Left hindlimb (tissue), 1 donor: ENCODE measurements at regions not wholly inside any gene's neighbourhood (a gene's known extent, or its start where the extent isn't known, plus 50 kb on each side); places are given as distances from the start of the nearest gene placed in this dataset.

ENCODE experiments used
- DNase-seq: peaks from one replicate; pipeline ENCODE4 v3.0.0-alpha.2; 2018

- no peak for DNase-seq
These were observed 186.9 kb downstream of the MN1 start for GRCh38 chr22:27614650-27615007.

DNA sequence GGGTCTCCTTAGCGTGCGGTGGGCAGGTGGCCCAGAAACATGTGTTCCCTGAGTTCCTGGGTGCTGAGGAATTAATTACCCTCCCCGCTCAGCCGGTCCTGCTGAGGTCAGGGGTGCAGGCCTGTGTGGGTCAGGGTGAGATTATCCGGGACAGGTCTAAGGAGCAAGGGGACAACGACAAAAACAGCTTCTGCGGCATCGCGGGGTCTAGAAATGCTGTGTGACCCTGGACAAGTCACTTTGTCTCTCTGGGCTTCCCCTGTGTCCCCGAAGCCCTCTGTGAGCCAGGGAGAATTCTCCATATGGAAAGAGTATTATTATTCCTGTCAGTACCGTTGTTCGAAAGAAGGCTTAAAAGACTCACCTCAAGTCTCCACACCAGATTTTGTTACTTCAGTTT lies 186.1 kb downstream of the MN1 start:
- no peak for DNase-seq

DNA sequence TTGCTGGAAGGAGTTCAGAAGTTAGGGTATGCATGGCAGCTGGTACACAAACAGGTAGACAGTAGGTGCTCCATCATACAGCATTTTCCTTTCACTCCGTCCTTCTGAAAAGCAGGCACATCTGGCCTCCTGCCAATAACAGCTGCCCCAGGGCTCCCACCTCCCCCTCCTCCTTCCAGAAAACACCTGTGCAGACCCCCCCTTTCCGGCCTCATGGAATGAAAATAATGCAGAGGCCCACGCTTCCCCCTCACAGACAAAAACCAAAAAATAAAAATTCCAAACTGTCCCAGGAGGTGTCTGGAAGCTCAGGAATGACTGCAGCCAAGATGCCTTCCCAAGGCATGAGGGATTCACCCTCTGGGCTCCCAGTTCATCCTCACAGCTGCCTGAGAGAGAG lies 185.5 kb downstream of the MN1 start:
- no peak for DNase-seq

DNA sequence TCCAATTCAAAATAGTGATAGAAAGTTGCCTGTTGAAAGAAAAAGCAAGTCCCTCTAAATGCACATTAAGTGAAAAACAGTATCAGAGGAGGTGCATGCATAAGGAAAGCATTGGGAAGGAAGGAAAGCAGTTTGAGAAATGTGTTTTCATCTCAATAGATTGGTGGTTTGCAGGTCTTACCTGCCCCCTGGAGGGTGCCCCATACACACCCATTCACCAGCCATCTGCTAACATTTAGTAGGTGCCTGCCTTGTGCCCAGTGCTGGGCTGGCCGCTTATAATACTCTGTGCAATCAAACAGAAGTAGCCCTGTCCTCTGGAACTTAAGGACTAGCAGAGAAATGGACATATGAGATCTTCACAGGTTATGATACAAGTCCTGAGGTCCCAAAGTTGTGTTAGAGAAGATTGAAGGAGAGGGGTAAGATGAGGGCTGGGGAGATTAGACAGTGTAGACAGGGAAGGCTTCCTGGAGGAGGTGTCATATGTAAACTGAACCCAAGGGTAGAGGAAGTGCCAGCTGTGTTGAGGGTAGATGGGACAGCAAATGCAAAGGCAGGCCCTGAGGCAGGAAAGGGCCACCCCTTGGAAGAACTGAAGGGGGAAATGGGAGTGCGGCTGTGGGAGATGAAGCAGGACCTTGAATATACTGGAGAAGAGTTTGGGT lies 184.2 kb downstream of the MN1 start:
- no peak for DNase-seq

DNA sequence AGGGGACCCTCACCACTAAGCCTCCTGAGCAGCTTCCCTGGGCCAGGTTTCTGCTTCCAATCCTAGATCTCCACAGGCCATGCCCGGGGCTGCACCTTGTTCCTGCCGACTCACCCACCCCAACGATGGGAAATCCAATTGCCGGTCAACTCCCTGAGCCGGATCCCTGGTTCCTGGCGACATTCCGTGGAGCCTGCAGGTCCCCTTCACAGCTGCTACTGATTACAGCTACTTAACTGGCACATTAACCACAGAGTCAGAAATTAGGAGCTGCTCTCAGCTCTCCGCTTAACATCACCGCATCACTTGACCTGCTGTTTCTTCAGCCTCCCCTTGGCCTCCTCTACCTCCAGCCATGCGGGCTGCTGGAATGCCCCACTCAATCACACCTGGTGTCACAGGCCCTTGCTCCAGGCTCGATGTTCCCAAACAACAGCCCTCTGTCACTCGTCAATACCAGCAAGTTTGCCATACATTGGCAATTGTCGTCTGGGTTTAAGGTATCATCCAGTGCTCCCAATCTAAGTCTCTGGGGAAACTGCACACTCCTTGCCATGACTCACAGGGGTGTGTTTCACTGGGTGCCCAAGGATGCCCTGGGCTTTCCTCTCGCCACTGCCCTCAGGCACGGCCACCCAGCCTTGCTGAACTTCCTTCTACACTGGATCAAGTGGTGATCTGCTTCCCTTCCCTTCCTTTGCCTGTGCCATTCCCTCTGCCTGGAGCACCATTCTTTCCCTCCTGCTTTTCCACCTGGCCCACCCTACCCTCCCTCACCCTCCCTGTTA lies 181.0 kb downstream of the MN1 start:
- DNase-seq, result no peak

DNA sequence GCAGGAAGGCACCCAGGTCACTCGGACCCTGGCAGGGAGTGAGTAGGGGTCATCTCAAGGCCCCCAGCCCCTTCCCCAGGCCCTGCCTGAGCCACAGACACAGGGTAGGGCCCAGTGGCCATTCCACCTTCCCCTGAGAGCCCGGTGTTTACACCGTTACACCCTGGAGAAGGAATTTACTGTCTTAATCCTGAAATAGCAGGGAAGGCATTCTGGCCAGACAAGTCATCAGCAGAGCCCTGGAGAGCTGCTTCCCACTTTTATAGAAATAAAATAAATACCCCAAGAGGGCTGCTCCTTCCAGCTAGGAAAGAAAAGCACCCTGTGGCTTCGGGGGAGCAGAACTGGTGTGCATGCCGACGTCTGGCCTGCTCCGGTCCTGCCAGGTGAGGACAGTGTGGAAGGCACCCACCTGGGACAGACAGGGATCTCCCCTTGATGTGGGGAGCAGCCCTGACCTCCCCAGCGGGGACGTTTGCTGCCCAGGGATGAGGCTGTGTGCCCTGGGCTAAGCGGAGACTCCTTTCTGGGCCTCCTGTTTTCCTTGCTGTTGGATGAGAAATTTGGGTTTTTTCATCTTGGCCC lies 180.0 kb downstream of the MN1 start:
- DNase-seq, result no peak

DNA sequence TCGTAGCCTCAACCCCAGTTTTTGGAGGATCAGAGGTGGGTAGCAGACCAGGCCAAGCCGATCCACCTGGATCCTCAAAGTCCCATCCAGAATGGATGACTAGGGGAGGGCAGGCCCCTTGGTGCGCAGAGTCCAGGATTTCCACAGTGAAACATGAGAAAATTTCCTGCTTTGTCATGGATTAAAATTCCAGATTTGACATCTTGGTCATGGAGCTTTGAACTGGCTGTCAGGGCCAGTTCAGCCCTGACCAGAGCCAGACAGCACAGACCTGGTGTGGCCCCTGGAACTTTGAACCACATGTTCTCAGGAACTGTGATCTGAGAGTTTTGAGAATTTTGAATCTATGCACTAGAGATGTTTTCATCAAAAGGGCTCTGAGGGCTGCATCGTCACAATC lies 177.5 kb downstream of the MN1 start:
- no peak for DNase-seq

DNA sequence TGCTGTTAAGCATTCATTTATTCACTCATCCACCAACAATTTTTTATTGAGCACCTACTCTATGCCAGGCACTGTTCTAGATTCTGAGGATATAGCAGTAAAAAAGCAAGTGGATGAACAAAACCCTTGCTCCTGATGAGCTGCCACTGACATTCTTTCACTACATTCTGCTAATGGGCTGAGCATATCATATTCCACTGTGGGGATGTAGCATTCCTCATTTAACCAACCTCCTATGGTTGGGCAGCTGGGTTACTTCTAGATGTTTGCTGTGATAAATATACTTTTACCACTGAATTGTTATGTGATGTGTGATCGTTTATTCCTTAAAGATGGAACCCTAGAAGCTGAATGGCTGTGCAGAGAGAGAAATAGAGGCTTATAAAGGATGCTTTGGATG lies 176.9 kb downstream of the MN1 start:
- DNase-seq, result no peak

DNA sequence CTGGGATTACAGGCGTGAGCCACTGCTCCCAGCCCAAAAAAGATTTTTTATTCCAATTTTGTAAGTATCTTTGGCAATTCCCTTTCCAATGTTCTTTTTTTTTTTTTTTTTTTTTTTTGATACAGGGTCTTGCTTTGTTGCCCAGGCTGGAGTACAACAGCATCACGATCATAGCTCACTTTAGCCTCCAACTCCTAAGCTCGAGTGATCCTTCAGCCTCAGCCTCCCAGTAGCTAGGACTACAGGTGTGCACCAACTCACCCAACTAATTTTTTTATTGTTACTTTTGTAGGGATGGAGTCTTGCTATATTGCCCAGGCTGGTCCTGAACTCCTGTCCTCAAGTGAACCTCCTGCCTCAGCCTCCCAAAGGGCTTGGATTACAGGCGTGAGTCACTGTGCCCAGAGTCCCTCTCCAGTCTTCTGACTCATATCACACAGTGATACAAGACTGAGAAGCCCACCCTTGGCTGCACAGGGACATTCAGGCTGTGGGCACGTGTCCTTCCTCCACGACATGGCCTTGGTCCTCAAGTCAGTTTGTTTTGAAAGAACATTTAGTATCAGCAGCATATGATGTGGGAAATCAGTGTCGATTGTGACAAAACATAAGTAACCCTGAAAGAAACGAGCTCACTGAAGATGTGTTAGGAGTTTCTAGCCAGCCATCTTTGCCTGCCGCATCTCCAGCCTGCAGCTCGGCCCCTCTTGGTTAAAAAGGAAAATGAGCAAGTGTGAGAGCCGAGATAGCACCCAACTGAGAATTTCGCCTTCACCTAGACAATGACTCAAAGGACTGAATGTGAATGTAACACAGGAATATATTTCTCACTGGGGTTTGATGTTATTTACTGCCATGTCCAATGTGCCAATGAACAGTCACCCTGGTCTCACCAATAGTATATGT lies 175.5 kb downstream of the MN1 start:
- DNase-seq, result no peak

GRCh38 chr22:27626675-27627443 lies 174.7 kb downstream of the MN1 start:
- no peak for DNase-seq

DNA sequence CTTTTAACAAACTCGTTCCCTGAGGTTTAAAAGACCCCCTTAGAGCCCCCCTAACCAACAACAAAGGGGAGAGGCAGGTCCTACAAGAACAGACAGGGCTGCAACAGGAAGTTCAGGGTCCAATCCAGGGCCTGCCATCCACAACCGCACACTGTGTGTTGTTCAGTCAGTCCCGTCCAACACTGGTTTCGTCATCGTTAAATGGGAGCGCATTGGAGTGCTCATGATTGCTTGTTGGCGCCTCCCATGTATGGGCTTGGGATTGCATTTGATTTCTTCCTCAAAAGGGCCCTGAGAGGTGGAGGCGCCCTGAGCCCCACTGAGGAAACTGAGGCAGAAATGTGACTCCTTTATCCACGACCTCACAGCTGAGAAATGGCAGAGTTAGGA lies 174.1 kb downstream of the MN1 start:
- DNase-seq, result no peak

GRCh38 chr22:27627901-27628300 lies 173.7 kb downstream of the MN1 start:
- no peak for DNase-seq

GRCh38 chr22:27628341-27628740 lies 173.2 kb downstream of the MN1 start:
- DNase-seq, result no peak

DNA sequence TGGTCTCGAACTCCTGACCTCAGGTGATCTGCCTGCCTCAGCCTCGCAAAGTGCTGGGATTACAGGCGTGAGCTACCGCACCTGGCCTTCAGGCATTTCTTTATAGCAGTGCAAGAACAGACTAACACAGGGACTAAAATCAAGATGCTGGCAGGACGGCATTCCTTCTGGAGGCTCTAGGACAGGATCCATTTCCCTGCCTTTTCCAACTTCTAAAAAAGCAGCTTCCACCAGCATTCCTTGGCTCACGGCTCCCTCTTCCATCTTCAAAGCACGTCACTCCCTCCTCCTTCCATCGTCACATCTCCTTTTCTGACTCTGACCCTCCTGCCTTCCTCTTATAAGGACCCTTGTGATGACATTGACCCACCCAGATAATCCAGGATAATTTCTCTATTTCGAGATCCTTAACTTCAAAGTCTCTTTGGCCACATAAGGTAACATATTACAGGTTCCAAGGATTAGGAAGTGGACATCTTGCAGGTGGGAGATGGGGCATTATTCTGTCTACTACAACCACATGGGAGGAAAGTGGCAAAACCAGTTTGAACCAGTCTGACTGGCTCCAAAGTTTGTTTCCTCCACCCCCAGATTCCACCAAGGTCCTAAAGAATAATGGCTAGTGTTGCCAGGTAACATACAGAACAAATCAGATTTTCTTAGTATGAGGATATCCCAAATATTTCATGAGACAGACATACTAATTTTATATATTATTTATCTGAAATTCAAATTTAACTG lies 172.5 kb downstream of the MN1 start:
- DNase-seq, result no peak

GRCh38 chr22:27629908-27630673 lies 171.5 kb downstream of the MN1 start:
- DNase-seq, result no peak

- DNase-seq, result no peak
These were observed 170.8 kb downstream of the MN1 start for GRCh38 chr22:27630754-27631153.

DNA sequence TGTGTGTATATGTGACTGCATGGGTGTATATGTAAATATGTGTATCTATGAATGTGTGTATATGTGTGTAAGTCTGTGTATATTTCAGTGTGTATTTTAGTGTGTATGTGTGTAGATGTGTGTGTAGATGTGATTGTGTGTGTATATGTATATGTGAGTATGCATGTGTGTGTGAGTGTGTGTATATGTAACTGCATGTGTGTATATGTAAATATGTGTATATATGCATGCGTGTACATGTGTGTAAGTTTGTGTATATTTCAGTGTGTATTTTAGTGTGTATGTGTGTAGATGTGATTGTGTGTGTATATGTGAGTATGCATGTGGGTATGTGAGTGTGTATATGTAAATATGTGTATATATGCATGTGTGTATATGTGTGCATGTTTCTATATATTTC lies 169.9 kb downstream of the MN1 start:
- no peak for DNase-seq

DNA sequence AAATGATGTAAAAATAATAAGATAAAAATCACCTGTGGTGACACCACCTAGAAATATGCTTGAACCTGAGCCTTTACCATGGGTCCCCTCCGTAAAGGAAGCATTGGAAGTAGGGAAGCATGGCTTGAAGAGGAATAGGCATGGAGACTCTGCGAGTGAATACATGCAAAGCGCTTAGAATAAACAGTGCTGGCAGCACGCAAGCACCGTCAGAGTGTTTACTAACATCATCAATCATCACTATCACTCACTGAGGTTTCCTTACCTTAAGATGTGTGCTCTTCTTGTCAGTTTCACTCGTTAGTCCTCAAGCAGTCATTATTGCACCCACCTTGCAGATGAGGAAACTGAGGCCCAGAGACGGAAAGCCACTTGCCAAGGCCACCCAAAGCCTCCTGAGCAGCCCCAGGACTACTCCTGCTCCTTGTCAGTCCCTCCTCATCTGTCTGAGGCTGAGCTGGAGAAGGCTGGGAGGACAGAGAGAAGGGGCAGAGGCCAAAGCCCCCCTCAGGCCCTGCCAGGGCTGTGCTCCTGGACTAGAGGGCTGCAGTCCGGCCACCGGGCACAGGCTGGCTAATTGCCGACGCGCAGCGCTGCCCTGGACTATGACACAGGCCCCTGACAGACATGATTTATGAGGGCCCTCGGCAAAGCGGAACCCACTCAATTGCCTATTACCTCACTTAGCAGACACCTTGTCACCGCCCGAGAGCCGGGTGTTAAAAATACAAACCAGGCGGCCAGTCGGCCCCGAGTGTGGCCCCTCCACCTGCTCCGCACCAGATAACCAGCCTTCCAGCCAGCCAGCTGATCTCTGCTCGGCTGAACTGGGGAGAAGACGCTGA lies 168.9 kb downstream of the MN1 start:
- DNase-seq, result no peak

GRCh38 chr22:27633296-27633871 lies 168.2 kb downstream of the MN1 start:
- no peak for DNase-seq
